Testis (tissue), 2 donors: ENCODE measurements at regions not wholly inside any gene's neighbourhood (a gene's known extent, or its start where the extent isn't known, plus 50 kb on each side); places are given as distances from the start of the nearest gene placed in this dataset.

Experiments used
- POLR2A ChIP-seq: fragments of 450-650 bp; IDR thresholded peaks from one replicate; pipeline ENCODE4 v1.6.1; 2017; ENCODE audit warnings: antibody characterized with exemption, mild to moderate bottlenecking, moderate library complexity
- TF ChIP-seq, protein P1 (sequence below), 3 experiments: fragments of 450-650 bp in 2 of 3; fragments of 200-600 bp in 1 of 3; sonication (generic) in 1 of 3; IDR thresholded peaks; one replicate each; pipeline ENCODE4 v1.5.1; 2016 to 2019; ENCODE audit warnings: antibody characterized with exemption in 3 of 3, mild to moderate bottlenecking in 2 of 3, moderate library complexity in 1 of 3

DNA sequence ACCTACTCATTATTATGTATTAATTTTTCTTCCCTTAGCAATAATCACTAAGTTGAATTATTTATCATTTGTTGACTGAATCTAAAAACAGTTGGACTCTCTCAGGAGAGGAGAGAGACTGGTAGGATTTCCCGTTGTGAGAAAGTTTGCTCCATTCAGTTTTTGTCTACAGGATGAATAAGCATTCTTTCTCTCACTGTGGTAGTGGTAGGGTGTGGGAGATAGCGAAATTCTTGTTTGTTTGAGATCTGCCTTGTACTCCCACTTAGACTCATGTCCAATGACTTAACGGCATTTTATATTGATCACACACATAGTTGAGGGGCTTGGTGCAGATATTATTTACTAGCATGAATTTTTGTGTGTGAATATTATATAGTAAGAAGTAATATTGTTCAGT, 421.0 kb upstream of the PDE3A start:
- TF ChIP-seq, protein P1, sequence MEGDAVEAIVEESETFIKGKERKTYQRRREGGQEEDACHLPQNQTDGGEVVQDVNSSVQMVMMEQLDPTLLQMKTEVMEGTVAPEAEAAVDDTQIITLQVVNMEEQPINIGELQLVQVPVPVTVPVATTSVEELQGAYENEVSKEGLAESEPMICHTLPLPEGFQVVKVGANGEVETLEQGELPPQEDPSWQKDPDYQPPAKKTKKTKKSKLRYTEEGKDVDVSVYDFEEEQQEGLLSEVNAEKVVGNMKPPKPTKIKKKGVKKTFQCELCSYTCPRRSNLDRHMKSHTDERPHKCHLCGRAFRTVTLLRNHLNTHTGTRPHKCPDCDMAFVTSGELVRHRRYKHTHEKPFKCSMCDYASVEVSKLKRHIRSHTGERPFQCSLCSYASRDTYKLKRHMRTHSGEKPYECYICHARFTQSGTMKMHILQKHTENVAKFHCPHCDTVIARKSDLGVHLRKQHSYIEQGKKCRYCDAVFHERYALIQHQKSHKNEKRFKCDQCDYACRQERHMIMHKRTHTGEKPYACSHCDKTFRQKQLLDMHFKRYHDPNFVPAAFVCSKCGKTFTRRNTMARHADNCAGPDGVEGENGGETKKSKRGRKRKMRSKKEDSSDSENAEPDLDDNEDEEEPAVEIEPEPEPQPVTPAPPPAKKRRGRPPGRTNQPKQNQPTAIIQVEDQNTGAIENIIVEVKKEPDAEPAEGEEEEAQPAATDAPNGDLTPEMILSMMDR (IDR thresholded peaks at IDR 0.05) = no peak
- no peak for TF ChIP-seq POLR2A
